Esophagus muscularis mucosa (tissue), 4 donors: ENCODE measurements at regions not wholly inside any gene's neighbourhood (a gene's known extent, or its start where the extent isn't known, plus 50 kb on each side); places are given as distances from the start of the nearest gene placed in this dataset.
"Not testable (repeated sequence)": the region's sequence is repeated elsewhere in the genome, so short reads cannot be mapped to it uniquely, and the experiment has no call there.

Source experiments
- DNase-seq: peaks from one replicate; pipeline ENCODE4 v3.0.0-alpha.2; 2017; ENCODE audit errors: extremely low spot score
- H3K27ac ChIP-seq, 4 donors: fragments of 200-600 bp; sonication (generic); replicated peaks in 1 of 4; 1 replicate in 3 of 4; 2 replicates in 1 of 4; pipeline ENCODE4 v1.5.1; 2016 to 2019; ENCODE audit warnings: mild to moderate bottlenecking in 1 of 4
- H3K27me3 ChIP-seq, 4 donors: fragments of 200-600 bp; sonication (generic); one replicate each; pipeline versions ENCODE4 v1.5.1 to v1.6.0; 2016 to 2019
- H3K36me3 ChIP-seq, 4 donors: fragments of 200-600 bp; sonication (generic); one replicate each; pipeline ENCODE4 v1.5.1; 2016 to 2019
- H3K4me1 ChIP-seq, 4 donors: fragments of 200-600 bp; sonication (generic); one replicate each; pipeline ENCODE4 v1.5.1; 2016 to 2019
- H3K4me3 ChIP-seq, 4 donors: fragments of 200-600 bp; sonication (generic); 1 replicate in 2 of 4; 2 replicates in 2 of 4; pipeline ENCODE4 v1.5.1; 2016 to 2019; ENCODE audit warnings: mild to moderate bottlenecking in 4 of 4, moderate library complexity in 1 of 4
- H3K9me3 ChIP-seq, 4 donors: fragments of 200-600 bp; sonication (generic); 1 replicate in 3 of 4; 2 replicates in 1 of 4; pipeline ENCODE4 v1.5.1; 2016 to 2019
- WGBS: methylation state at CpG from one replicate; pipeline ENCODE4 v1.1.5; 2018; 5-methylcytosine and 5-hydroxymethylcytosine counted together
- intact Hi-C: fragments of 100-400 bp; cut with DNase I; formaldehyde crosslinking; loops from one replicate; pipeline ENCODE4 v1.15.1; 2023

DNA sequence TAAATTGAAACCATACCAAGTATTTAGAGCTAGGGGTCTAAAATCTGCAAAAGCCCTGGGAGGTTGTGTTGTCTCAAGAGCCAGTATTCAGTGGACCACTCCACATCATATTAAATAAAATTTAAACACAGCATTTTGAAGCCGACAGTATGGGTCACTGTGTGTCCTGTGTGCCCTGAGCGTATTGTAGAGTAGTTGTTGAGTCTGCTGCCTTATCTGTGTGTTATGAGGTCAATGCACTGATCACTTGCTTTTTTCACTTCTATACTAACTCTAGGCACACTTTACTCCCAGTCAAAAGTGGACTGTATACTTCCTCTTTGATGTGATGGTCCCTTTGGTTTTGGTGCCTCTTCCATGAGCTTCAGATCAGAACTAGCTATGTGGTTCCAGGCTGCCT is 81.9 kb downstream of the PPIAL4C start:
- H3K27ac ChIP-seq, DNase-seq, H3K27me3 ChIP-seq, intact Hi-C loops, H3K36me3 ChIP-seq, H3K4me1 ChIP-seq, H3K4me3 ChIP-seq, H3K9me3 ChIP-seq: not testable (repeated sequence)
- WGBS = 100% methylated on average over 2 of the region's 2 CpGs

- intact Hi-C loops, H3K4me1 ChIP-seq, DNase-seq, H3K36me3 ChIP-seq, H3K4me3 ChIP-seq, H3K27ac ChIP-seq, H3K9me3 ChIP-seq, H3K27me3 ChIP-seq: not testable (repeated sequence)
- 88% methylated on average over 4 of the region's 4 CpGs for WGBS
These were observed 89.7 kb downstream of the PPIAL4C start for GRCh38 chr1:149673231-149673909.

- 100% methylated on average over 2 of the region's 23 CpGs for WGBS
- H3K4me1 ChIP-seq, H3K36me3 ChIP-seq, intact Hi-C loops, H3K27me3 ChIP-seq, H3K27ac ChIP-seq, H3K4me3 ChIP-seq, DNase-seq, H3K9me3 ChIP-seq: not testable (repeated sequence)
These were observed 91.3 kb downstream of the PPIAL4C start for GRCh38 chr1:149674921-149675320.

- H3K4me3 ChIP-seq, H3K27ac ChIP-seq, H3K9me3 ChIP-seq, H3K4me1 ChIP-seq, DNase-seq, H3K36me3 ChIP-seq, intact Hi-C loops, H3K27me3 ChIP-seq: not testable (repeated sequence)
- WGBS = 81% methylated on average over 5 of the region's 5 CpGs
These were observed 93.7 kb downstream of the PPIAL4C start for GRCh38 chr1:149677359-149677758.

DNA sequence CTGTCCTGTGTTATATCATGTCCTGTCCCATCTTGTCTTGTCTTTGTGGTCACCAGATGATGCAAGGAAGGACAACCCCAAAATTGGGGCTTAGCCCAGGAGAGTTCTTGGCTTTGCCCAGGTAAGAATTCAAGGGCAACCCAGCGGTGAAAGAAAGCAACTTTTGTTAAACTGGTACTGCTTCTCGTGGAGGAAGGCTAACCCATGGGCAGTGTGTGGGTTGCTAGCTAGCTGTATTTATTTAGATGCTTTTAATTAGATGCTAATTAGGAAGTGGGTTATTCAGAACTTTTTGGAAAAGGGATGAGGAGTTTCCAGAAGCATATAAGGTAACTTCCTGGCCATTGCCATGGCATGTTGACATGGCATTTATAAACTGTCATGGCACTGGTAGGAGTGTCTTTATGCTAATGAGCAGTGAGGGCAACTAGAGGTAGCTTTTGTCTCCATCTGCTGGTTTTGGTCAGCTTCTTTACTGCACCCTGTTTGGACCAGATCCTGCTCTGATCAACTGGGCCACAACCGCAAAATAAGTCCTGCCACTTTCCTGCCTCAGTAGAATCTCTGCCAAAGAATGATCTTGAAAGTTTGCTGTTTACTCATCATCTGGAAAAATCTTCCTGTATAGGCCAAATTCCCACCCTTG is 95.8 kb upstream of the FCGR1A start:
- intact Hi-C loops, DNase-seq, H3K27me3 ChIP-seq, H3K9me3 ChIP-seq, H3K36me3 ChIP-seq, H3K27ac ChIP-seq, H3K4me1 ChIP-seq, H3K4me3 ChIP-seq: not testable (repeated sequence)
- no CpG with 5 or more reads among the region's 3 CpGs for WGBS

- H3K27me3 ChIP-seq = not testable (repeated sequence)
- WGBS = 81% methylated on average over 4 of the region's 6 CpGs
These were observed 91.1 kb upstream of the FCGR1A start for GRCh38 chr1:149691399-149691798.

DNA sequence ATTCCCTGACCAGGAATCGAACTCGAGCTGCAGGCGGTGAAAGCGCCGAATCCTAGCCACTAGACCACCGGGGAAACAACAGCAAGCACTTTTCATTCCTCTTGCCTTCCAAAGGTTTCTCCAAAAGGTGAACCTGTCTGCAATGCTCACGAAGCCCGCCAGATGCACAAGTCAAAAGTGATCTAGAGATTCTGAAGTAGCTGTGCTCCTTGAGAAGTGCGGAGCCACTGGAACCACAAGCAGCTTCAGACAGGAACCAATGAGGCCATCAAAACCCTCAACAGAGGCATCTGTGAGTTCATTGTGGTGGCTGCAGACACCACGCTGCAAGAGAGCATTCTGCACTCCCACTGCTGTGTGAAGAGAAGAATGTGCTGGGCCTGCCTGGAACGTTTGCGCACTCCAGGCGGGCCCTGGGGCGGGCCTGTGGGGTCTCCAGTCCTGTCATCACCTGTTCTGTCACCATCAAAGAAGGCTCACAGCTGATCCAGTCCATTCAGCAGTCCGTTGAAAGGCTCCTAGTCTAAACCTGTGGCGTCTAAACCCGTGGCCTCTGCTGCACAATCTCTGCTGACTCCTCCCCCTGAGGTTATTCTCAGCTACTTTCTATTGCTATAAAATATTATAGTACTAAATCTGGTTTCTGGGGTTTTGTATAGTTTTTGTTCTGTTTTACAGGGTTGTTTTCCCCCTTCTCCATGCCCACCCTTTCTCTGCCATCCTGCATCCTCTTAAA is 89.5 kb upstream of the FCGR1A start:
- H3K4me3 ChIP-seq, H3K36me3 ChIP-seq, intact Hi-C loops, H3K27me3 ChIP-seq, H3K4me1 ChIP-seq, DNase-seq, H3K27ac ChIP-seq, H3K9me3 ChIP-seq: not testable (repeated sequence)
- WGBS = 100% methylated on average over 3 of the region's 17 CpGs

More at GRCh38 chr1:149691399-149691798, 91.1 kb upstream of the FCGR1A start:
- H3K4me3 ChIP-seq, H3K36me3 ChIP-seq, intact Hi-C loops, H3K4me1 ChIP-seq, H3K9me3 ChIP-seq, DNase-seq, H3K27ac ChIP-seq: not testable (repeated sequence)

GRCh38 chr1:149695066-149695465 is 87.4 kb upstream of the FCGR1A start:
- H3K27me3 ChIP-seq, H3K36me3 ChIP-seq, intact Hi-C loops, H3K4me1 ChIP-seq, H3K4me3 ChIP-seq, H3K9me3 ChIP-seq, H3K27ac ChIP-seq, DNase-seq: not testable (repeated sequence)
- WGBS = no CpG with 5 or more reads among the region's 3 CpGs

DNA sequence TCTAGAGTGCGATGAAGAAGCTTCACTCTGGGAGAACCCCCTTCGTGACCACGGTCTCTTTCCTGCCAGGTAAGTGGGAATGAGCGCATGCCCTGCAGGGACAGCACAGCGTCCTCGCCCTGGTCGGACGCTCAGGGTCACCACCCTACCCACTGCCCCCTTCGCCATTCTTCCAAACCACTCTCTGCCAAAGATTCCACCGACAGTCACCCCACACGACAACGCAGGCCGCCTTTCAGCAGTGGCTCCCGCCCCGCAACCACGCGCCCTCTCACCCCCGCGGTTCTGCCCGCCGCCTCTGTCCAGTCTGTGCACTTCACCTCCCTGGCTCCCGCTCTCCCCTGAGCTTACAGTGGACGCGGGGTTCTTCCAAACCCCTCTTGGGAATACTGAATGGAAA is 82.3 kb upstream of the FCGR1A start:
- H3K4me3 ChIP-seq, H3K4me1 ChIP-seq, intact Hi-C loops, H3K27me3 ChIP-seq, DNase-seq, H3K9me3 ChIP-seq, H3K36me3 ChIP-seq, H3K27ac ChIP-seq: not testable (repeated sequence)
- WGBS = 23% methylated on average over 4 of the region's 24 CpGs

GRCh38 chr1:149700677-149701567 is 81.6 kb upstream of the FCGR1A start:
- H3K27me3 ChIP-seq, H3K36me3 ChIP-seq, intact Hi-C loops, DNase-seq, H3K27ac ChIP-seq, H3K9me3 ChIP-seq, H3K4me1 ChIP-seq, H3K4me3 ChIP-seq: not testable (repeated sequence)
- WGBS = no CpG with 5 or more reads among the region's 58 CpGs
